Prostate gland (tissue), 2 donors: ENCODE measurements at regions not wholly inside any gene's neighbourhood (a gene's known extent, or its start where the extent isn't known, plus 50 kb on each side); places are given as distances from the start of the nearest gene placed in this dataset.

Experiments used
- CTCF ChIP-seq, 4 experiments: fragments of 200-600 bp in 2 of 4; fragments of 450-650 bp in 2 of 4; sonication (generic) in 2 of 4; IDR thresholded peaks; 1 replicate in 3 of 4; 2 replicates in 1 of 4; pipeline ENCODE4 v1.5.1; 2016 to 2019; ENCODE audit warnings: antibody characterized with exemption in 4 of 4, mild to moderate bottlenecking in 2 of 4, moderate library complexity in 2 of 4
- POLR2A ChIP-seq: fragments of 450-650 bp; IDR thresholded peaks from one replicate; pipeline ENCODE4 v1.6.1; 2016; ENCODE audit warnings: antibody characterized with exemption, mild to moderate bottlenecking

DNA sequence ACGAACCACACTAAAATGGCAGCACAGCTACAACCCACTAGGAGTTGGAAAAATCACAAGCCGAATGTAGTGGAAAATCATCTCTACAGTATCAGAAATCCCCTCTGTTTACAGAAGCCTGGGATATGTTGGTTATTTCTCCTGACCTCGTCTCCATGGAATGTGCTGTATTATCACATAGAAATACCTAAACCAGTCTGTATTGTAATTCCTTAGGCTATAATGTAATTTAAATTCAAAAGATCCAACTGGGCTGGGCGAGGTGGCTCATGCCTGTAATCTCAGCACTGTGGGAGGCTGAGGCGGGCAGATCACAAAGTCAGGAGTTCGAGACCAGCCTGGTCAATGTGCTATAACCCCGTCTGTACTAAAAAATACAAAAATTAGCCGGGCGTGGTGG lies 244.8 kb upstream of the MPDZ start:
- TF ChIP-seq CTCF (IDR thresholded peaks at IDR 0.05) (no peak), POLR2A (no peak)
